ENCODE measurements at regions not wholly inside any gene's neighbourhood (a gene's known extent, or its start where the extent isn't known, plus 50 kb on each side); places are given as distances from the start of the nearest gene placed in this dataset.

DNA sequence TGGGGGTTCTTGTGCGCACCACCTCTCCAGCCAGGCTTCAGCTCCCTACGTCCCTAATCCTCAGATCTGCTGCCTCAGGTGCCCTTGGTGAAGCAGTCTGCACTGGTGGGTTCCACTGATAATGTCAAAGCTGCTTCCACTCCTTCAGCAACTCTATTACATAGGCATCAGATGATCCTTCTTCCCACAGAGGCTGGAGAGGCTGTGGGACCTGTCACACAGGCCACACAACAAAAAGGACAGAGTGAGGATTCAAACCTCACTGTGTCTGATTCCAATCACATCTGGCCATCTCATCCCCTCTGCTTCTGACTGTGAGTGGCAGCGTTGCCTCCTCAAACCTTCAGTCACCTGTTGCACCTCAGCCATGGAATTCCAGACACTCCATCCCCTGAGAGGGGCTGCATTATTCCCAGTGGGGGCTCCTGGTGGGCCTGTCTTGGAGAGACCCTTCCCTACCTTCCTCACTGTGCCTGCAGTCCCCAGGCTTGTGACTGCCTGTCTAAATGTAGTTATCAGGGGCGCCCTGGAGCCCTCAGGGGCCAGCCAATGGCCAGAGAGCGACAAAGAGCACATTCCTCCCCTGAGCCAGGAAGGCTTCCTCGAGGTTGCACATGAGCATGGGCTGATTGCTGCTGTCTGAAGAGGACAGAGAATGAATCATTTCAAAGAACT, 211.4 kb upstream of the ECI2 start:
- H3K4me3 ChIP-seq (ENCODE audit: low read depth, low read length) = no peak overlapping the region
- TF ChIP-seq, protein P1, sequence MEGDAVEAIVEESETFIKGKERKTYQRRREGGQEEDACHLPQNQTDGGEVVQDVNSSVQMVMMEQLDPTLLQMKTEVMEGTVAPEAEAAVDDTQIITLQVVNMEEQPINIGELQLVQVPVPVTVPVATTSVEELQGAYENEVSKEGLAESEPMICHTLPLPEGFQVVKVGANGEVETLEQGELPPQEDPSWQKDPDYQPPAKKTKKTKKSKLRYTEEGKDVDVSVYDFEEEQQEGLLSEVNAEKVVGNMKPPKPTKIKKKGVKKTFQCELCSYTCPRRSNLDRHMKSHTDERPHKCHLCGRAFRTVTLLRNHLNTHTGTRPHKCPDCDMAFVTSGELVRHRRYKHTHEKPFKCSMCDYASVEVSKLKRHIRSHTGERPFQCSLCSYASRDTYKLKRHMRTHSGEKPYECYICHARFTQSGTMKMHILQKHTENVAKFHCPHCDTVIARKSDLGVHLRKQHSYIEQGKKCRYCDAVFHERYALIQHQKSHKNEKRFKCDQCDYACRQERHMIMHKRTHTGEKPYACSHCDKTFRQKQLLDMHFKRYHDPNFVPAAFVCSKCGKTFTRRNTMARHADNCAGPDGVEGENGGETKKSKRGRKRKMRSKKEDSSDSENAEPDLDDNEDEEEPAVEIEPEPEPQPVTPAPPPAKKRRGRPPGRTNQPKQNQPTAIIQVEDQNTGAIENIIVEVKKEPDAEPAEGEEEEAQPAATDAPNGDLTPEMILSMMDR (IDR thresholded peaks at IDR 0.05; ENCODE audit: low read depth, low read length, missing control alignments) = no peak
- DNase-seq (ENCODE audit: low read depth) = no peak

GRCh38 chr6:4345543-4345942, 210.2 kb upstream of the ECI2 start:
- no peak for DNase-seq (ENCODE audit: low read depth)
- TF ChIP-seq, protein P1 (IDR thresholded peaks at IDR 0.05; ENCODE audit: low read depth, low read length, missing control alignments) = no peak
- H3K4me3 ChIP-seq (ENCODE audit: low read depth, low read length) = no peak overlapping the region

GRCh38 chr6:4344317-4344899, 209.0 kb upstream of the ECI2 start:
- H3K4me3 ChIP-seq (ENCODE audit: low read depth, low read length) = no peak overlapping the region
- no peak for DNase-seq (ENCODE audit: low read depth)
- TF ChIP-seq, protein P1 (IDR thresholded peaks at IDR 0.05; ENCODE audit: low read depth, low read length, missing control alignments) = no peak

GRCh38 chr6:4342407-4343137, 207.2 kb upstream of the ECI2 start:
- no peak overlapping the region for H3K4me3 ChIP-seq (ENCODE audit: low read depth, low read length)
- no peak for DNase-seq (ENCODE audit: low read depth)
- TF ChIP-seq, protein P1 (IDR thresholded peaks at IDR 0.05; ENCODE audit: low read depth, low read length, missing control alignments) = no peak

- DNase-seq (ENCODE audit: low read depth) = no peak
- H3K4me3 ChIP-seq (ENCODE audit: low read depth, low read length) = no peak overlapping the region
- TF ChIP-seq, protein P1 (IDR thresholded peaks at IDR 0.05; ENCODE audit: low read depth, low read length, missing control alignments) = no peak
Observed at GRCh38 chr6:4341078-4341797, 205.9 kb upstream of the ECI2 start.

GRCh38 chr6:4340544-4340943, 205.2 kb upstream of the ECI2 start:
- H3K4me3 ChIP-seq (ENCODE audit: low read depth, low read length) = no peak overlapping the region
- TF ChIP-seq, protein P1 (IDR thresholded peaks at IDR 0.05; ENCODE audit: low read depth, low read length, missing control alignments) = no peak
- no peak for DNase-seq (ENCODE audit: low read depth)
